GM19238 (cell line): ENCODE measurements at regions not wholly inside any gene's neighbourhood (a gene's known extent, or its start where the extent isn't known, plus 50 kb on each side); places are given as distances from the start of the nearest gene placed in this dataset.
"Not testable (repeated sequence)": the region's sequence is repeated elsewhere in the genome, so short reads cannot be mapped to it uniquely, and the experiment has no call there.

ENCODE experiments used
- DNase-seq: peaks from one replicate; pipeline ENCODE4 v3.0.0; 2011; ENCODE audit warnings: low spot score; ENCODE audit not compliant: insufficient read length

GRCh38 chr10:125605167-125605566, 77.8 kb downstream of the TEX36 start:
- DNase-seq: no peak

GRCh38 chr10:125602825-125603224, 80.1 kb downstream of the TEX36 start:
- DNase-seq: no peak

- no peak for DNase-seq
Observed at GRCh38 chr10:125599194-125599593, 83.8 kb downstream of the TEX36 start.

- DNase-seq: no peak
Observed at GRCh38 chr10:125595911-125596310, 87.1 kb downstream of the TEX36 start.

- DNase-seq: no peak
Observed at GRCh38 chr10:125593644-125594043, 89.3 kb downstream of the TEX36 start.

- DNase-seq: no peak
Observed at GRCh38 chr10:125592897-125593296, 90.1 kb downstream of the TEX36 start.

- DNase-seq: no peak
Observed at GRCh38 chr10:125591886-125592285, 91.1 kb downstream of the TEX36 start.

- DNase-seq: not testable (repeated sequence)
Observed at GRCh38 chr10:125588738-125589137, 94.2 kb downstream of the TEX36 start.

GRCh38 chr10:125584954-125585353, 98.0 kb downstream of the TEX36 start:
- DNase-seq: no peak

GRCh38 chr10:125578658-125579315, 104.2 kb downstream of the TEX36 start:
- DNase-seq: no peak

GRCh38 chr10:125575843-125576242, 107.1 kb downstream of the TEX36 start:
- no peak for DNase-seq

GRCh38 chr10:125568156-125568555, 114.8 kb downstream of the TEX36 start:
- DNase-seq: no peak

- DNase-seq: no peak
Observed at GRCh38 chr10:125567529-125567928, 115.4 kb downstream of the TEX36 start.

- DNase-seq: no peak
Observed at GRCh38 chr10:125565046-125565445, 117.9 kb downstream of the TEX36 start.

- DNase-seq: no peak
Observed at GRCh38 chr10:125564570-125564969, 118.4 kb downstream of the TEX36 start.

- no peak for DNase-seq
Observed at GRCh38 chr10:125562737-125563136, 120.2 kb downstream of the TEX36 start.

GRCh38 chr10:125560947-125561346, 122.0 kb downstream of the TEX36 start:
- no peak for DNase-seq

GRCh38 chr10:125559210-125559609, 123.8 kb downstream of the TEX36 start:
- no peak for DNase-seq

- DNase-seq: no peak
Observed at GRCh38 chr10:125557801-125558505, 125.0 kb downstream of the TEX36 start.

- no peak for DNase-seq
Observed at GRCh38 chr10:125557311-125557710, 125.7 kb downstream of the TEX36 start.

- no peak for DNase-seq
Observed at GRCh38 chr10:125556882-125557281, 126.1 kb downstream of the TEX36 start.

GRCh38 chr10:125555743-125556142, 127.2 kb downstream of the TEX36 start:
- no peak for DNase-seq

GRCh38 chr10:125555267-125555666, 127.7 kb downstream of the TEX36 start:
- DNase-seq: no peak
